ENCODE measurements at regions not wholly inside any gene's neighbourhood (a gene's known extent, or its start where the extent isn't known, plus 50 kb on each side); places are given as distances from the start of the nearest gene placed in this dataset.

- H3K4me3 ChIP-seq (ENCODE audit: low read depth, low read length), result no peak overlapping the region
- TF ChIP-seq CTCF (conservative IDR thresholded peaks at IDR 0.05; ENCODE audit: low read depth, low read length), result no peak
- no peak for DNase-seq (ENCODE audit: low read depth)
Observed at GRCh38 chr1:4044967-4045366, 144.9 kb upstream of the C1orf174 start.

GRCh38 chr1:4045397-4046010 lies 145.4 kb upstream of the C1orf174 start:
- no peak for DNase-seq (ENCODE audit: low read depth)
- no peak for TF ChIP-seq CTCF (conservative IDR thresholded peaks at IDR 0.05; ENCODE audit: low read depth, low read length)

GRCh38 chr1:4046836-4047461 lies 146.9 kb upstream of the C1orf174 start:
- no peak for DNase-seq (ENCODE audit: low read depth)
- H3K4me3 ChIP-seq (ENCODE audit: low read depth, low read length), result no peak overlapping the region
- no peak for TF ChIP-seq CTCF (conservative IDR thresholded peaks at IDR 0.05; ENCODE audit: low read depth, low read length)

More at GRCh38 chr1:4045397-4046010, 145.4 kb upstream of the C1orf174 start:
- no peak overlapping the region for H3K4me3 ChIP-seq (ENCODE audit: low read depth, low read length)

- H3K4me3 ChIP-seq (ENCODE audit: low read depth, low read length), result no peak overlapping the region
- DNase-seq (ENCODE audit: low read depth), result no peak
- TF ChIP-seq CTCF (conservative IDR thresholded peaks at IDR 0.05; ENCODE audit: low read depth, low read length), result no peak
Observed at GRCh38 chr1:4047666-4048065, 147.6 kb upstream of the C1orf174 start.

GRCh38 chr1:4048076-4048475 lies 148.0 kb upstream of the C1orf174 start:
- no peak overlapping the region for H3K4me3 ChIP-seq (ENCODE audit: low read depth, low read length)
- no peak for DNase-seq (ENCODE audit: low read depth)
- TF ChIP-seq CTCF (conservative IDR thresholded peaks at IDR 0.05; ENCODE audit: low read depth, low read length), result no peak

GRCh38 chr1:4048921-4049320 lies 148.8 kb upstream of the C1orf174 start:
- no peak for TF ChIP-seq CTCF (conservative IDR thresholded peaks at IDR 0.05; ENCODE audit: low read depth, low read length)
- no peak for DNase-seq (ENCODE audit: low read depth)
- H3K4me3 ChIP-seq (ENCODE audit: low read depth, low read length), result no peak overlapping the region

- H3K4me3 ChIP-seq (ENCODE audit: low read depth, low read length), result no peak overlapping the region
- no peak for DNase-seq (ENCODE audit: low read depth)
- no peak for TF ChIP-seq CTCF (conservative IDR thresholded peaks at IDR 0.05; ENCODE audit: low read depth, low read length)
Observed at GRCh38 chr1:4050998-4051397, 150.9 kb upstream of the C1orf174 start.

All from choroid plexus epithelial cell (primary cell).